HCEC 1CT (cell line): ENCODE measurements at regions not wholly inside any gene's neighbourhood (a gene's known extent, or its start where the extent isn't known, plus 50 kb on each side); places are given as distances from the start of the nearest gene placed in this dataset.
"Not testable (repeated sequence)": the region's sequence is repeated elsewhere in the genome, so short reads cannot be mapped to it uniquely, and the experiment has no call there.

Experiments used
- DNase-seq: peaks from one replicate; pipeline ENCODE4 v3.0.0-alpha.2; 2017

DNA sequence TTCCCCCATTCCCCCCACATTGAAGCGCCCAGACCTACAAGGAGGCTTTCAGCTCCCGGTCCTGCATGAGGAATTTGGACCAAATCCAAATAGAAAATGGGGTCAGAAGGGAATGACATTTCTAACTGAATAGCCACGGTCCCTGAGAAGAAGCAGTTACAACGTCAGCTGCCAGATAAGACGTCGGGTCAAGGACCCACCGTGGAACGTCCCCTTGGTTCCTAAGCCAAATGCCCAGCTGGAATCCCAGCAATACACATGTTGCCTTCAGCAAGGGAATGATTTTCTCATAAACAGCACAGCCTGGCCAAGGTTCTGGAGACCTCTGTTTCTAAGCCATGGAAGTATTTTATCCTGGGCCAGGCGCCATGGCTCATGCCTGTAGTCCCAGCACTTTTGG is 109.1 kb upstream of the PEG3 start:
- DNase-seq = no peak

DNA sequence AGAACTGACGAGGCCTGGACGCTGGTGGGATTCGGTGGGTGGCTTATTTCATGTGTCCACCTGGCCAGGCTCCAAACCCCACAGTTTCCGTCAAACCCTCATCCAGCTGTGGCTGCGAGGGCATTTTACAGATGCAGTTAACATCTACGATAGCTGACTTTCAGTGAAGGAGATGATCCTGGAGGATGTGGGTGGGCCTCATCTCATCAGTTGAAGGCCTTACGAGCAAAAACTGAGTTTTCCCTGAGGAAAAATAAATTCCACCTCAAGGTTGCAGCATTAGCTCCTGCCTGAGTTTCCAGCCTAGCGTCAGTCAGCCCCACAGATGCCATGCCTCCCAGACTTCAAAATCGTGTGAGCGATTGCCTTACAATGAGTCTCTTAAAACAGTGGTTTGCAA is 111.1 kb upstream of the PEG3 start:
- no peak for DNase-seq

DNA sequence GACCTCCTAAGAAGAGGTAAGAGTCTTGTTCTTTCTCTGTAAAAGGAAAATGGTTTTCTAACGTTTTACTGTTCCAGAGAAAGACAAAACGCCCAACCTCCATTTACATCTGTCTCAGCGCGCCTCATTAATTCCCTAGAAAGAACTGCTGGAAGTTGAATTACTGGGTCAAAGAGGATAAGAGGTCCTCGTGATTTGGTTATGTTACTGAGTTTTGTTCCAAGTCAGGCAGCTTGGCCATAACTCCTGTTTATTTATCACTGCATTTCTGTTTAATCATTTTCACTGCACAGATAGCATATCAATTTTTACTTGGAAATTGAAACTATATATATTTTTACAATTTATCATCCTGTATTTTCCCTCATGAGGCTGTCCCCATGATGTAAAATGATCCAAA is 112.9 kb upstream of the PEG3 start:
- no peak for DNase-seq

DNA sequence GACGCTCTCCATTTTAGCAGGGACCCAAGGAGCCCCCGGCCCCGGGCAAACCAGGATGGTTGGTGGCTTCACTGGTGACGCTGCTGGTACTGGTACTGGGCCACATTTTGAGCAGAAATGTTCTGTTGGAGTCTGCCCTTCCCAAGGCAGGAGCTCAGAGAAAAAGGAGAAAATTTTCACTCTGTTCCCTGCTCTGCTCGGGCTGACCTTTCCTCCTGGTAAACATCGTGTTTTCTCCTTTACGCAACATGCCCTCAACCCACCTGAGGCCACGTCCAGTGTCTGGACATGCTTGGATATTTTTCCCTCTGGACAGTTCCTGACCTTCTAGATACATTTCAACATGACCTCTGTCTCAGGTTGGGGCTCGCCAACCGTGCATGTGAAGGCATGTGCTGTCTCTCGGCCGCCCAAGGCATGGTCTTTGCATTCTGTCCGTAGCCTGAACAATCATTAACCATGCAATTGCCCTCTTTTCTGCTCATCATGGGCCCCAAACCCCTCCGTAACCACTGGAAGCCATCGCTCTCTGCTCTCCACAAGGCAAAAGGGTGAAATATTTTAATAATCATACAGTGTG is 115.2 kb upstream of the PEG3 start:
- no peak for DNase-seq

DNA sequence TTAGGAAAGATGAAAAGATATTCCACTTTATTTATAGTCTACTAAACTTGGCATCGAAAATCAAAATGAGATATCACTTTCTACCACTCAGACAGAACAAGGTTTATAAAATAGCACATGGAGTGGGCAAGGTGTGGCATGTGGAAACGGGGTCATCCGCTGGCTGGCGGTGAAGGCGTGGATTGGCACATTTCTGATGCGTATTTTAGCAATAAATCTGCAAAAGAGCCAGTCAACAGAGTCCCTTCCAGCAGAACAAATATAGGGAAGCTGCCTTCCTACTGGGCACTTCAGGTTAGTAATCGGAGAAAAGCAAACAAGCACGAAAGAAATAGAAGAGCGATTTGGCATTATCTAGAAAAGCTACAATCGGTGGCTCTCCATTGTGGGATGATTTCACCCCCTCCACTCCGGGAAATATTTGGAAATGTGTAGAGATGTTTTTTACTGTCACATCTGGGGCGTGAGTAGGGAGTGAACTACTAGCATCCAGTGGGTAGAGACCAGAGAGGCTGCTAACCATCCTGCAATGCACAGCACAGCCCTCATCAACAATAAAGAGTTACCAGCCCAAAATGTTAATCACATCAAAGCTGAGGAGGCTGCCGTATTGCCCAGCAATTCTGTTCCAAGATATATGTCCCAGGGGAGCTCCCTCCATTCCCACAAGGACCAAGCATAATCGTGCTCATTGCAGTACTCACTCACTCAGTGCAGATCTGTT is 116.1 kb upstream of the PEG3 start:
- DNase-seq = no peak

DNA sequence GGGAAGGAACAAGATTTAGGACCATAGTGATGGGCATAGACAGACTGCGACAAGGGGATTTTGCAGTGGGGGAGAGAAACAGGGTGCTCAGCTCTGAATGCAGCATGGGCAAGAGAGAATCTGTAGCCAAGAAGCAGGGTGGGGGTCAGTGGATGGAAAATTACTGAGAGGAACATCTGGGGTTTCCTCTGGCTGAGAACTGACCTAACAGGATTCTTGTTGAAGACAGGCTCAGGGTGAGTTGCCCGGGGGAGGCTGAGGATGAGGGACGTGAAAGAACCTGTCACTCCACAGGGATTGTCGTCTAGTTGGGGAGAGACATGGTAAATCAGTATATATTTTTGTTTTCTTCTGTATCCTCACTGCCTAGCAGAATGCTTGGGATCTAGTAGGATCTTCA is 118.7 kb upstream of the PEG3 start:
- DNase-seq = no peak

DNA sequence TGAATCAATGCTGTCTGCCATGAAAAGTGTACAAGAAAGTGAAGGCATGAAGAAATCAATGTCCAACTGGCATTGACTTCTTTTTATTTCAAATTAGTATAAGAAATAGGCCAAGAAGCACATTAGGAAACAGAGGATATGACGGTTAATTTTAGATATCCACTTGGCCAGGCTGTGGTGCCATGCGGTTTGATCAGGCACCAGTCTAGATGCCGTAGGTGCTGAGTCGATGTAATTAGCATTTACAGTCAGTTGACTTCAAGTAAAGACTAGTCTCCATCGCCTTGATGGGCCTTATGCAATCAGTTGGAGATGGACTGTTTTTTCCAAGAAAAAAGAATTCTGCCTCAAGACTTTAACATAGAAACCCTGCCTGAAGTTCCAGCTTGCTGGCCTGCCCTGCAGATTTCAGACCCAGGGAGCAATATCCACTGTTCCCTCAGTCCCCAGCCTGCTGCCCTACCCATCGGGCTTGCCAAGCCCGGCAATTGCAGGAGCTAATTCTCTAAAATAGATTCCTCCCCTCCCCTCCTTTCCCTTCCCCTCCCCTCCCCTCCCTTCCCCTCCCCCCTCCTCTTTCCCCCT is 120.5 kb upstream of the PEG3 start:
- no peak for DNase-seq

DNA sequence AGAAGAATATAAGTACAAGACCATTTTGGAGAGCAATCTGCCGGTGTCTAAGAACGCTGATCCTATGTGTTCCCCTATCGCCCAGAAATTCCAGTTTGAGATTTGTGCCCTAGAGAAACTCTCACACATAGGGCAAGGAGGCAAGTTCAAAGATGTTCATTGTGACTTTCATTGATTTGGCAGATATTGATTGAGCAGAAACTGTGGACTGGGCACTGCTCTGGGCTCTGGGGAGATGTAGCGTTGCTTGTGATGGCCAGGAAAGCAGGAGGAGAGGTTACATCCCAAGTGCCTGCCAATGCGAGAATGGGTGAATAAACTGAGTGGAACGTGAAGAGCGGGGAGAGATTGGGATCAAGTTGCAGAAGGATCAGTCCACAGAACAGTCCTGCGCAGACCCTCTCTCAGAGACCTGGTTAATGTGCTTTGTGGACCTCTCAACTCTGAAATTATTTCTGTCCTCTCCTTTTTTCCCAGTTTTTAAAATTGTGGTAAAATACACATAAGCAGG is 123.9 kb upstream of the PEG3 start:
- no peak for DNase-seq

DNA sequence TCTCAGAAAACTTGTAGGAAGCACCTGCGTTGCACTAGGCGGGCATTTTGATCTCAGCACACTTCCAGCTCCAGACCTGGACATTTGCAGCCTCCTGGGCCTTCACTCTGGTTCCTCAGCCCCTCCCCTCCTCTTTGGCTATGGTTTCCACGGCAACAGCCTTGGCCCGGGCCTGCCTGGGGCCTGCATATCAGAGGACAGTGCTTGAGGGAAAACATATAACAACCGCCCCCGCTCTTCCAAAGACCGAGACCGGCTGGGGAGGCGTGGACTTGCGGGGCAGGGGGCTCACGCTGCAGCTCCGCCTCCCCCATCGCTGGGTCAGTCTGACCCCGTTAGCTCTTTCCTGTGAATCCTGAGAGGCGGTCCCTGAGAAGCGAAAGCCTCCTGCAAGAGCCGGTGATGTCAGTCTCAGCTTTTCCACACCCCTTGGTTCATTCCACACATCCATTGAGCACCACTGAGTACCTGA is 125.7 kb upstream of the PEG3 start:
- DNase-seq = no peak

DNA sequence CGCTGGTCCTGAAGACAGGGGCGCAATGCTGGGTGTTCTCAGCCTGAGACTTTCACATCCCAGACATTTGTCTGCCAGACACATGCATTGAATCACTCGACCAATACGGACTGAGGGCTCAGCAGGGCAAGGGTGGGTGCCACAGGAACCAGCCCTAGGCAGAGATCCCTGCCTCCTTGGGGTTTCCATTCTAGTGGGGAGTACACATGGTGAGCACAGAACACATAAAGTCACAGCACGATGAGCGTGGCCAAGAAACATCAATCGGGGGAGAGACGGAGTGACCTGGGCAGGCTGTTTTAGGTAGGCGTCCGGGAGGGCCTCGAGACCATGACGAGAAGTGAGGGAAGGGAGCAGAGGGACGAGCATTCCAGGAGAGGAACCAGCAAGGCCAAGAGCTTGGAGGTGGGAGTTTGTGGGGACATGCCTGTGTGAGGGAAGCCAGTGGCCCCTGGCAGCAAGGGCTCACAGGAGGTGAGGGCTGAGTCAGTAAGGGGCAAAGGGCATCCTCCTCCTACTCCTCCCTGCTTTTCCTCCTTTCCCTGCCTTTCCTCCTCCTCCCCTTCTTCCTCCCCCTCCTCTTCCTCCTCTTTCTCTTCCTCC is 126.3 kb upstream of the PEG3 start:
- DNase-seq = no peak

DNA sequence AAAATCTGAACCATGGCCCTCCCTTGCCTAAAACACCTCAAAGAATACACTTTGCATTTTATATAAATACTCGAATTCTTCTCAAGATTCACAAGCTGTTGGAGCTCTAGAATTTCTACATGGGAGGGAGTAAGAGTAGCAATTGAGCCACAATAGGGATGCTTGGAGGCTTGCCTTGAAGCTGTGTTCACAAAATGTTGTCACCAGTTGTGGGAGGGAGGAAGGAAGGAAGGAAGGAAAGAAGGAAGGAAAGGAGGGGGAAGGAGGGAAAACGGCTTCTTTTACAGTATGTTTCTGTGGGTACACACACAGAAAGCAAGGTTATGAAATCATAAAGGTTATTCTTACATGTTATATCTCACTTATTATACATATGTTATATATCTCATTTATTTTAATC is 128.6 kb upstream of the PEG3 start:
- DNase-seq = no peak

DNA sequence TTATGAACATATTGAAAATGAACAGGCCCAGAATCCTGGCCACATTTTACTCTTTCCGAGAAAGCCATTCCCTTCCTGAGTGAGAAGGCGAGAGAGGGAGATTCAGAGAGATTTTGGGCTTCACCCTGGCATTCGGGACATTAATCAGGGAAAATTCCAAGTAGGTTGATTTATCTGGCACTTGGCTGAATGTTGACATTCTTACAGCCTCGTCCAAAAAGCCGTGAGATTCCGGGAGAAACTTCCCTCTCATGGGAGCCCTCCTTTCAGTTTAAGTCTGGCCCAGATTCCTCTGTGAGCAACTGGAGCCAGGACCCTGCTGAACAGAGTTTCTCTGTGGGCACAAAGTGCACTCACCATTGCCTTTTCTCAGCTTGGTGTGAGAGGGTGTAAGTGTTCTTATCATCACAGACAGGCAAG is 129.2 kb upstream of the PEG3 start:
- DNase-seq = no peak

DNA sequence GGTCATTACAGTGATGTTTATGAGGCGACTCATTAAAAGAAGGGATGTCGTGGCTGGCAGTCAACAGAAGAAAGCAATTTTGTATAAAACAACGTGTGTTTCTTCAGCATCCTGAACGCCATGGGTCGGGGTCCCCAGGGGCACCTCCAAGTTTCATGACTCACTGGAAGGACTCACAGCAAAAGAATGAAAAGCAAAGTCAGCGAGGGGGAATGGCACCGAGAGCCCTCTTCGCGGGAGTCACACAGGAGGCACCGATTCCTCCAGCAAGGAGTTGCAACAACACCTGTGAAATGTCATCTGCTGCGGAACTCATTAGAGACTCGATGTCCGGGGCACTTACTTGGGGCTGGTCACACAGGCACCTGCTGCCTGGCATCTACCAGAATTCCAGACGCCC is 130.7 kb upstream of the PEG3 start:
- DNase-seq = no peak

DNA sequence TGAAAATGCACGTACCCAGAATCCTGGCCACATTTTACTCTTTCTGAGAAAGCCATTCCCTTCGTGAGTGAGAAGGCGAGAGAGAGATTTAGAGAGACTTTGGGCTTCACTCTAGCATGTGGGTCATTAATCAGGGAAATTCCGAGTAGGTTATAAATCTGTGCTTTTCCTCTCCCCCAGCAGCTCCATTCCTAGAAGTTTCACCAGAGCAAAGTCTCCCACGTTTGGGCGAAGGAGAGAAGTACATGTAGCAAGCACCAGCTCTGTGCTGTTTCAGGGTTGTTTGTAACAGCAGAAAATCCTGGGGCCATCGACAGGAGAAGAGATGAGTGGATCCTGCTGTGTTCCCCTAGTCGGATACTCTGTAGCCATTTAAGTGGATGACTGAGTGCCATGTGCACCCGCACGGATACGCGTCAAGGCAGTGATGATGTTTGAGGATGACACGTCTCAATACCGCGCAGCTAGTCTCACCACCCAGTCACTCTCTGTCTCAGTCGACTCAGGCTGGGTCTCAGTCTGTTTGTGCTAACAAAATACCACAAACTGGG is 131.8 kb upstream of the PEG3 start:
- no peak for DNase-seq

DNA sequence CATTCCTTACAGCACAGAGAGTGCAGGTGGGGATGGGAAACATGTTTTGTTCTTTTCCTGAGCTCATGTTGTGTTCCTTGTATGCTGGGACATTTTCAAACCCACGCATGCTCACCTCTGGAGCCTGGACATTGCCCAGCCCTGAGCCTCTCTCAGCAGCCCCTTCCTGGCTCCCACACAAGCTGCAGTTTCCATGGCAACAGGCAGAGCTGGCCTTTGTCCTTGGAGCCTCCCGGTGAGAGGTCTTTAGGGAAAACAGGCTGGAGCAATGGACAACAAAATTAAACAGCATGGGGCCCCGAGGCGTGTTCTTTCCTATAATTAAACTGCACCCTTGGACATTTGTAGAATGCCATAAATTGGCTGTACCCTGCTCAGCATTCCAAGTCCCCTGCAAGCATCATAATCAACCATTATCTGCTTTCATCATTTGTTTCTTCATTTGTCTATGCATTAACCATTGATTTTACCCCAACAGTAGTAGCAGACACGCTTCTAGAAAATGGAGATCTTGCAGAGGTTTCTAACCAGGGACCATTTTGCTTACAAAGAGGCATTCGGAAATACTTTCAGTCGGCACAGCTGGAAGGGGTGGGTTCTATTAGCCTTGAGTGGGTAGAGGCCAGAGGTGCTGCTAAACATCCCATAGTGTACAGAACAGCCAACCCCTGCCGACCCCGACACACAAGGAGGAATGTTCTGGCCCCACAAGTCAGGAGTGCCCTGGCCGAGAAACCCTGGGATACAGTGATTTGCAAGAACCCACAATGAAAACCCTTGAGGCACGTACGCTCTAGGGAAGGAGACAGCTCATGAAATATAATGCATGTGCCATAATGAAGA is 133.4 kb upstream of the PEG3 start:
- no peak for DNase-seq

DNA sequence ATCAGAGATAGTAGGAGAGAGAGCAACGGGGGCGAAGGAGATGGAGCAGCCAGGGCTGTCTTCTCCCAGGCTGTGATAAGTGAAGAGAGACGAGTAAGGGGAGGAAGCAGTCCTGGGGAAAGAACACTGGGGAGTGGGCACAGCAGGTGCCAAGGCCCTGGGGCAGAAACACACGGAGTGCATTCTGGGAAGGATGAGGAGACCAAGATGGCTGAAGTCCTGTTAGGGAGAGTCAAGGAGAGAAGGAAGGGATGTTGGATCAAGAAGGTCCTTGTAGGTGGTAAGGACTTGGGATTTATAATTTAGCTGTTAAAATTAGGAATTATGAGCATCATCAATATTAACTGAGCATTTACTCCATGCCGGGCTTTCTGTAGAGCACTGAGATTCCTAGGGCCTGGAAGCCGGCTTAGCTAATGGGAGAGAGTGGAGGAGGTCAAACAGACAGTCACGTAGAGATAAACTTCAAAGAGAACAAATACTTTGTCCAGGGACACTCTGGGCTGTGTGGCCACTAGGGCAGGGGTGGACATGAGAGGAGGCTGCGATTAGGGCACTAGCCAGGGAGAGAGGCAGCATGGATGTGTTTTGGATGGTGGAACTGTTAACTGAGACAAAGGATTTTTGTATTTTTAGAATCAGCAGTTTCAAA is 134.2 kb upstream of the PEG3 start:
- no peak for DNase-seq

DNA sequence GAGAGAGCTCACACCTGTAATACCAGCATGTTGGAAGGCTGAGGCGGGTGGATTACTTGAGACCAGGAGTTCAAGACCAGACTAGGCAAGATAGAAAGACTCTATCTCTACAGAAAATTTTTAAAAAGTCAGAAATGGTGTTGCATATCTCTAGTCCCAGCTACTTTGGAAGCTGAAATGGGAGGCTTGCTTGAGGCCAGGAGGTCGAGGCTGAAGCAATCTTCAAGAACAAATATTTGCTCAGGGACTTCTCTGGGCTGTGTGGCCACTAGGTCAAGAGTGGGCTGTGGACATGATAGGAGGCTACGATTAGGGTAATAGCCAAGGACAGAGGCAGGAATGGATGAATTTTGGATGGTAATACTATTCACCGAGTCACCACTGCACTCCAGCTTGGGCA is 135.8 kb upstream of the PEG3 start:
- DNase-seq = no peak

DNA sequence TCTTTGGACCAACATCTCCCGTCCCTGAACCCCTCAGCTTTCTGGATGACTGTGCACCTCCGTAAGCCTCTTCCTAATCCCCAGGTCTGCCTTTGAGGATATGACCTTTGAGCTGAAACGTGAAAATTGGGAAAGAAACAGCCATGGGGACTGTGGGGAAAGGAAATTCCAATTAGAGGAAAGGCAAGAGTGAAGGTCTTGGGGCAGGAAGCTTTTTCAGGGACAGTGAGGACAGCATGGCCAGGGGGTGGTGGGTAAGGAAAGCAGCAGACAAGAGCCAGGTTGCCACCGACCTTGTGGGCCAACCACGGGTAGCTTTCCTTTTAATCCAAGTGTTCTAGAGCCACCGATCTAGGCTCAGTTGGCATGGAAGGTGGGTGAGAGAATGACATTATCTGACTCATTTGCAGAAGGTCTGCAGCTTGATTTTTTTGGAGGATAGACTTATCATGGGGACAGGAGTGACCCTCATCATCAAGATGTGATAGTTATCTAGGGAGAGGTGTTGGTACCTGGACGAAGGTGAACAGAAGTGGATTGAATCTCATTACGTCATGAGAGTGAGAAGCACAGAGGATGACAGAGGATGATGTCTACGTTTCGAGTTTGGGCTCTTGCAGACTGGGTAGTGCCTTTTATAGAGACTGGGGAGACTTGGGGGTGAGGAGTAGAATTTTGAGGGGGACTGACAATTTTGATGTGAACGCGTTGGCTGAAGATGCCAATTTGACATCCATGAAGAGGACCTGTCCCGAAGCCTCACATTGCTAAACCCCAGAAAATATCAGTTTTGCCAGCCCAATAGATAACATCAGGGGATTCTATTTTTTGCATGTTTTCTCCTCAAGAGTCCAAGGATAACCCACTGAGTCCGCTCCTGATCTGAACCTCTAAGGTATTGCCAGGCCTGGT is 136.7 kb upstream of the PEG3 start:
- no peak for DNase-seq

DNA sequence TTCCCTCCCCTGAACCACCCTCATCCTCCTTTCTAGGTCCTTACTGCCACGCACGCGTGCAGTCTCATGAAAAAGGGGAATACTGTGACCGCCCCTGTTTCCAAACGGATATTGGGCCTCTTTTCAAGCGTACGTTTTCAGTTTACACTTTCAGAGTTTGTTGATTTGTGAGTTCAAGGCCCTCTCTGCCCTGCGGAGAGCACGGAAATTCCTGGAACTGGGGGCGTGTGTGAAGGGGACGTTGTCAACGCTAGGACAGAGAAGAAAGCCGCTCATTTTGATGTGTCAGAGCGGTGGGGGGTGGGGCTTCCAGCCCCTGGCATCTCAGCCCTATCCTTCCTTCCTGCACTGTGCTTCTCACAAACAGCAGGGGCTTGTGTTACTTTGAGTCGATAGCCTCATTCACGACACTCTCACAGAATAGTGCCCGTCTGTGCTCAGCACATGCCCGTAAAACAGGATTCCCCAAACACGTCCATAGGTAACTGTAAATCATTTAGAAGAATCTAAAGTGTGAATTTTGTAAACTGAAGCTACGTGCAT is 137.6 kb upstream of the PEG3 start:
- DNase-seq = no peak

DNA sequence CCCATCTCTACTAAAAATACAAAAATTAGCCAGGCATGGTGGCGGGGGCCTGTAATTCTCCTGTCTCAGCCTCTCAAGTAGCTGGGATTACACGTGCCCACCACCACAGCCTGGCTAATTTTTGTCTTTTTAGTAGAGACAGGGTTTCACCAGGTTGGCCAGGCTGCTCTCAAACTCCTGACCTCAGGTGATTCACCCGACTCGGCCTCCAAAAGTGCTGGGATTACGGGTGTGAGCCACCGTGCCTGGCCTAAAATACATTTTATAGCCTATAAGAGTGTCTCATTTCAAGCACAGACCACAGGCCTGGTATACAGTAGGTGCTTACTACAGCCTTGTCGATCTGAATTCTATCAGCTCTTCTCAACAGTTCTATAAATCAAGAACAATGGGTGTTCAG is 139.5 kb upstream of the USP29 start:
- not testable (repeated sequence) for DNase-seq

DNA sequence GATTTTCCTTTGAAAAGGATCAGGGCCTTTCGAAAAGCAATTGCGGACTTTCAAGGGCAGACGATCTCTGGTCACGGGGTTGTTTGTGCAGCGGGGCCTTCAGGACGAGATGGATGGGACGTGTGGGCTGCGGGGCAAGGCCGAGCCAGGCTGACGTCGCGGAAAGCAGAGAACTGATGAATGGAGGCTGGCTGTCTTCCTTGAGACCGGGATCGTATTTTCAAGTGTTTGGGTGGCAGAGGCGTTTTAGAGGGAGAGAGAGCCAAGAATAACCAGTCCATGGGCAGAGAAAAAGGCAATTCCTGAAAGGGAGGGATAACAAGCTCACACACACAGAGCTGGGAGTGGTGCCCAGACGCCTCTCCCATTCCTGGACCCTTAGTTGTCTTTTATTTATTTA is 138.9 kb upstream of the USP29 start:
- DNase-seq = no peak
